Duodenal mucosa (tissue), 2 donors: ENCODE measurements at regions not wholly inside any gene's neighbourhood (a gene's known extent, or its start where the extent isn't known, plus 50 kb on each side); places are given as distances from the start of the nearest gene placed in this dataset.

ENCODE experiments used
- H3K27ac ChIP-seq: one replicate; pipeline ENCODE4 v1.7.0; 2013; ENCODE audit warnings: low read depth, low read length
- H3K27me3 ChIP-seq, 2 donors: one replicate each; pipeline ENCODE4 v1.7.0; 2013; ENCODE audit warnings: low read length in 2 of 2, control low read depth in 1 of 2; ENCODE audit not compliant: insufficient read depth in 2 of 2, control insufficient read depth in 1 of 2
- H3K36me3 ChIP-seq, 2 donors: one replicate each; pipeline ENCODE4 v1.7.0; 2013; ENCODE audit warnings: low read length in 2 of 2, control low read depth in 1 of 2; ENCODE audit not compliant: insufficient read depth in 2 of 2, control insufficient read depth in 1 of 2
- H3K4me1 ChIP-seq, 2 donors: one replicate each; pipeline ENCODE4 v1.7.0; 2013; ENCODE audit warnings: low read length in 2 of 2, control low read depth in 1 of 2; ENCODE audit not compliant: insufficient read depth in 2 of 2, control insufficient read depth in 1 of 2
- H3K4me3 ChIP-seq, 2 donors: one replicate each; pipeline ENCODE4 v1.7.0; 2013; ENCODE audit warnings: low read length in 2 of 2, low read depth in 1 of 2
- H3K9ac ChIP-seq, 2 donors: one replicate each; pipeline ENCODE4 v1.7.0; 2013; ENCODE audit warnings: low read length in 2 of 2, low read depth in 1 of 2
- H3K9me3 ChIP-seq, 2 donors: one replicate each; pipeline ENCODE4 v1.7.0; 2013; ENCODE audit warnings: low read length in 2 of 2, control low read depth in 1 of 2; ENCODE audit not compliant: control insufficient read depth in 1 of 2

DNA sequence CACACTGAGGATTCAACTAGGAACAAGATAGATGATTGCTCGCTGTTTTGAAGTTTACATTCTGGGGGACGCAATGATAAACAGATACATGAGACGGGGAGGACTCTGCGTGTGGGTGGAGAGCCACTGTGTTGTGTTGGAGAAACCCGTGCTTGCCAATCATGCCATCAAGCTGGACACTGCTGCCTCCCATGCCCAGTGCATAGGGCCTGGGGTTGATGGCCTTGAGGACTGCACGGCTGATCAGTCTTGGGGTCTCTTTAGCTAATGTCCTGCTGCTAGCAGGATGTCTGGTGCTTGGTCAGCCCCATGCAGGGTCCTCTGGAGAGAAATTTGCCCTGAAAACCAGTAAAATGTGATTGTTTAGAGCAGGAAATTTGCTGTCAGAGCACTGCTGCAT is 221.2 kb upstream of the B3GAT1 start:
- Histone ChIP-seq H3K27me3 (peaks cover 0 to 3% of the 10 kb centered on the region in 2 donors), H3K4me3 (no peak overlapping the region), H3K9me3 (no peaks in the 10 kb centered on the region), H3K36me3 (no peaks in the 10 kb centered on the region), H3K4me1 (no peaks in the 10 kb centered on the region), H3K27ac (no peak overlapping the region), H3K9ac (no peak overlapping the region)

GRCh38 chr11:134632347-134633119 is 220.5 kb upstream of the B3GAT1 start:
- H3K4me1 ChIP-seq, result no peaks in the 10 kb centered on the region
- no peaks in the 10 kb centered on the region for H3K36me3 ChIP-seq
- no peak overlapping the region for H3K27ac ChIP-seq
- H3K9ac ChIP-seq, result no peak overlapping the region
- no peaks in the 10 kb centered on the region for H3K9me3 ChIP-seq
- H3K4me3 ChIP-seq, result no peak overlapping the region
- H3K27me3 ChIP-seq, result peaks cover 0 to 3% of the 10 kb centered on the region in 2 donors

GRCh38 chr11:134630861-134631260 is 218.8 kb upstream of the B3GAT1 start:
- Histone ChIP-seq H3K36me3 (no peaks in the 10 kb centered on the region), H3K4me1 (no peaks in the 10 kb centered on the region), H3K9ac (no peak overlapping the region), H3K4me3 (no peak overlapping the region), H3K27me3 (peaks cover 0 to under 1% of the 10 kb centered on the region in 2 donors), H3K27ac (no peak overlapping the region), H3K9me3 (no peaks in the 10 kb centered on the region)

DNA sequence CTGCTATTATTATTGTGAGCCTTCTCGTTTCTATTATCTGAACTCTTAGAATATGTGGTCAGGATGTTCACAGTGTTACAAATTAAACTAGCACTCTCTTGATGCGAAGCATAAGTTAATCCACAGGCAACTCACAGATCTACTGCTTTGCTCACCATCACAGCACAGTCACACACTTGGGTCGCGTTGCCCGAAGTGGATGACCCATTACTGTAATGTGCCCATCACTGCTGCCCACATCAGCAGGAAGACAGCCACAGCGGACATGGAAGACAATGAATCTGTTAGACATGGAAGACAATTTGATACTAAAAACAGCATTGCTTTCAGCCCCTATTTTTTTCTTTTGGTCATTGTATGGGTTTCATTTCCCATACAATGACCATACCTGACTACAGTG is 216.4 kb upstream of the B3GAT1 start:
- Histone ChIP-seq H3K27ac (no peak overlapping the region), H3K4me1 (no peaks in the 10 kb centered on the region), H3K4me3 (no peak overlapping the region), H3K27me3 (no peaks in the 10 kb centered on the region), H3K9ac (no peak overlapping the region), H3K9me3 (no peaks in the 10 kb centered on the region), H3K36me3 (no peaks in the 10 kb centered on the region)

DNA sequence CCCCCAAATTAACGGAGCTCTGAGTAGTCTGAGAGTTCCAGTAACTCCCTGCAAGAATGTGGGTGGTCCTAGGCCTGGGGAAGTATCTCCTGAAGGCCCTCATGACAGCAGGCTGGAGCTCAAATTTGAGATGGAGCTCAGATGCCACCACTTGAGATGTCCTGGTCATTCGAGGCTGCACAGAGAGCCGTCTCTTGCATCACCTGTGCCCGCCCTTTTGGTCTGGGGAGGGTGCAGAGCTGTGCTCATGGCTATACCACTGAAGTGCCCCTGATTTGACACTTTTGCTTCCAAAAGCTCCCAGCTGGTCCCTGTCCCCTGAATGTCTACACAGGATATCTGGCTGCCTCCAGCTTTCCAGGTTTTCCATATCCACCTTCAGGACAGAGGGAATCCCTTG is 214.0 kb upstream of the B3GAT1 start:
- H3K27ac ChIP-seq, result no peak overlapping the region
- no peaks in the 10 kb centered on the region for H3K27me3 ChIP-seq
- no peaks in the 10 kb centered on the region for H3K36me3 ChIP-seq
- no peak overlapping the region for H3K9ac ChIP-seq
- H3K9me3 ChIP-seq, result no peaks in the 10 kb centered on the region
- H3K4me1 ChIP-seq, result no peaks in the 10 kb centered on the region
- no peak overlapping the region for H3K4me3 ChIP-seq

DNA sequence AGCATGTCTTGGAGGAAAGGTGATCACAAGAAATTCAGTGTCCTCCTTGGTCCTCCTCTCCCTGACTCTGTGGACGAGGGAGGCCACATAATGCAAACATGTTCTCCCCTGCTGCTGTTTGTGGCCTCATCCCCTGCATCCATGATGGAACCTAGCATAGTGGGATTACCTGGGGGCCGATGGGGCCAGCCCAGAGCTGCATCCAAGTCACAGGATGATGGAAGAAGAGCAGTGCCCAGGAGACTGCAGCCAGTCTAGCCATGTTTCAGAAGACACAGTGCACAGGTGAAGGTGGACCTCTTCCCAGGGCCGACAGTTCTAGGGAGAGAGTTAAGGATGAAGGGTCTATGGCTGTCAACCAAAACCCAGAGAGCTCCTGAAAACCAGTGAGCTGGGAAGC is 213.6 kb upstream of the B3GAT1 start:
- Histone ChIP-seq H3K9me3 (no peaks in the 10 kb centered on the region), H3K4me1 (no peaks in the 10 kb centered on the region), H3K36me3 (no peaks in the 10 kb centered on the region), H3K27ac (no peak overlapping the region), H3K27me3 (no peaks in the 10 kb centered on the region), H3K9ac (no peak overlapping the region), H3K4me3 (no peak overlapping the region)

DNA sequence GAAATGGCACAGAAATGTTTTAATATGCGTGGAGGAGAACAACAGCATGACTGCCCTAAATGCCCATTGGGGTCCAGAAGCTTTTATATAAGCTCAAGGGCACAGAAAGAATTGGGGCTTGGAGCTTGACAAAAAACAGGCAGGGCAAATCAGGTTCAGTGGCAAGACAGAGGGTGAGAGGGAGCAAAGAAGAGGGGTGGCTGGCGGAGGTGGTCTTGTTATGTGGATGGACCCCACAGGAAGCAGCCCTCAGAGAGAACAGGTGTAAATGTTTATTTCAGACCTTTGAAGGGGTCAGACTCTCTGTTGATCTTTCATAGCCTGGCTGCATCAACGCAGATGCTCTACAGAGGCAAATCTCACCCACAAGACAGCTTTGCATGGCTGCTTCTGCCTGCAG is 213.1 kb upstream of the B3GAT1 start:
- no peak overlapping the region for H3K4me3 ChIP-seq

GRCh38 chr11:134624166-134624920 is 212.3 kb upstream of the B3GAT1 start:
- H3K4me3 ChIP-seq, result no peak overlapping the region
- H3K36me3 ChIP-seq, result no peaks in the 10 kb centered on the region
- no peaks in the 10 kb centered on the region for H3K4me1 ChIP-seq
- H3K27ac ChIP-seq, result no peak overlapping the region
- H3K9me3 ChIP-seq, result no peaks in the 10 kb centered on the region
- no peak overlapping the region for H3K9ac ChIP-seq
- no peaks in the 10 kb centered on the region for H3K27me3 ChIP-seq

More for the DNA sequence above, 213.1 kb upstream of the B3GAT1 start:
- Histone ChIP-seq H3K27ac (no peak overlapping the region), H3K27me3 (no peaks in the 10 kb centered on the region), H3K4me1 (no peaks in the 10 kb centered on the region), H3K36me3 (no peaks in the 10 kb centered on the region), H3K9me3 (no peaks in the 10 kb centered on the region), H3K9ac (no peak overlapping the region)

DNA sequence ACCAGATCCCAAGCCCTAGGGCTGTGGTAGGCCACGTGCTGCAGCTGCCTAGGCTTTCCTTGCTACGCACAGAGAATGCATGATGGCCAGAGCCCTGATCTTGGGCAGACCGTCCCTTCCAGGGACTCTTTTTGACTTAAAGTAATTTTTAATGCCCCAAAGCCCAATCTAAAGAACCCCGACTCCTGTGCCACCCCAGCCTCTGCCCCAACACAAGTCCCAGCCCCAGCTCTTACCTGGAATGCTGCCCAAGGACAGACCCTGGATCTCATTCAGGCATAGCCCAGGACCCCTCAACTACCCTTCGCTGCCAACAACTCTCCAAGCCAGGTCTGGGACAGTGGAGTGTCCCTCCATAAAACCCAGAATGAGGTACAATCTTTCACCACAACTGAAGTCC is 211.7 kb upstream of the B3GAT1 start:
- H3K9me3 ChIP-seq, result no peaks in the 10 kb centered on the region
- H3K9ac ChIP-seq, result no peak overlapping the region
- H3K27me3 ChIP-seq, result no peaks in the 10 kb centered on the region
- H3K4me1 ChIP-seq, result no peaks in the 10 kb centered on the region
- H3K4me3 ChIP-seq, result no peak overlapping the region
- no peaks in the 10 kb centered on the region for H3K36me3 ChIP-seq
- H3K27ac ChIP-seq, result no peak overlapping the region

DNA sequence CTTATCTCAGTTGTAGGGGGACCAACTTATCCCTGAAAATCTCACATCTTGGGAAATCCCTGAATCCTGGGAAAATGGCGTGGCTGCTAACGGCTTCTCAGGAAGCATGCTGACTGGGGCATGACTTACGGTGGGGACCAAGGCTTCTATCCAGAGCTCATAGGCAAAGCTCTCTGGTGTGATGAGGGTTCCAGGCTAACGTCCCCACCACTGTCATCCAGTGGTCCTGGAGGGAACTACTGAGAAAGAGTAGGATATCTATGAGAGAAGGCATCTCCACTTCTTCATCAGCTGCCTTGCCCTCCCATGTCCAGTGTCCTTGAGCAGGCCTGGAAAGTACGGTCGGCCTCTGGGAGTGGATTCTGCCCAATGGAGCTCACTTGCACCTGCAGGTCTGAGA is 210.4 kb upstream of the B3GAT1 start:
- H3K4me1 ChIP-seq, result no peaks in the 10 kb centered on the region
- no peak overlapping the region for H3K27ac ChIP-seq
- H3K9me3 ChIP-seq, result no peaks in the 10 kb centered on the region
- no peak overlapping the region for H3K4me3 ChIP-seq
- H3K36me3 ChIP-seq, result no peaks in the 10 kb centered on the region
- H3K27me3 ChIP-seq, result no peaks in the 10 kb centered on the region
- no peak overlapping the region for H3K9ac ChIP-seq
